A673 (cell line): ENCODE measurements at regions not wholly inside any gene's neighbourhood (a gene's known extent, or its start where the extent isn't known, plus 50 kb on each side); places are given as distances from the start of the nearest gene placed in this dataset.
"Not testable (repeated sequence)": the region's sequence is repeated elsewhere in the genome, so short reads cannot be mapped to it uniquely, and the experiment has no call there.

ENCODE experiments used
- BruUV-seq: library from RNA; stranded (reverse); fragments of 400-500 nt; replicated peaks from 2 replicates; lab custom pipeline; 2021; lab: Mats Ljungman, UMichigan
- CTCF ChIA-PET: fragments of 300-600 bp; sonication (Branson Sonifier 250); formaldehyde crosslinking; loops from one replicate; lab custom pipeline; 2022; ENCODE audit warnings: antibody characterized with exemption; lab: Charles Lee
- POLR2A ChIA-PET: fragments of 300-600 bp; sonication (Branson Sonifier 250); formaldehyde crosslinking; loops from one replicate; lab custom pipeline; 2022; ENCODE audit warnings: antibody characterized with exemption; ENCODE audit not compliant: low non-redundant PET; lab: Charles Lee
- DNase-seq: peaks from one replicate; pipeline ENCODE4 v3.0.0-alpha.2; 2015; ENCODE audit warnings: low spot score
- H3K27ac ChIP-seq: fragments of 200-600 bp; sonication (generic); 2 replicates; pipeline ENCODE4 v1.5.1; 2016; ENCODE audit warnings: mixed run types, low read depth, mild to moderate bottlenecking, mixed read lengths, antibody characterized with exemption, low read length; ENCODE audit not compliant: poor library complexity, severe bottlenecking
- H3K27me3 ChIP-seq: fragments of 200-600 bp; sonication (generic); replicated peaks from 2 replicates; pipeline ENCODE4 v1.6.1; 2017; ENCODE audit warnings: mixed run types, low read depth, mild to moderate bottlenecking, mixed read lengths, antibody characterized with exemption, low read length; ENCODE audit not compliant: insufficient read depth, poor library complexity
- H3K36me3 ChIP-seq: fragments of 200-600 bp; sonication (generic); 2 replicates; pipeline ENCODE4 v1.6.1; 2016; ENCODE audit warnings: mixed run types, mild to moderate bottlenecking, mixed read lengths, antibody characterized with exemption, low read length; ENCODE audit not compliant: insufficient read depth, poor library complexity, severe bottlenecking
- H3K4me1 ChIP-seq: fragments of 200-600 bp; sonication (generic); 2 replicates; pipeline ENCODE4 v1.6.1; 2017; ENCODE audit warnings: mixed run types, mild to moderate bottlenecking, mixed read lengths, antibody characterized with exemption, low read length; ENCODE audit not compliant: insufficient read depth, poor library complexity, severe bottlenecking
- H3K4me3 ChIP-seq: fragments of 200-600 bp; sonication (generic); 2 replicates; pipeline ENCODE4 v1.5.1; 2016; ENCODE audit warnings: low read depth, mixed run types, mild to moderate bottlenecking, mixed read lengths, low read length; ENCODE audit not compliant: poor library complexity, severe bottlenecking
- H3K9me3 ChIP-seq: fragments of 200-600 bp; sonication (generic); 2 replicates; pipeline ENCODE4 v1.6.1; 2016; ENCODE audit warnings: mixed run types, low read depth, mild to moderate bottlenecking, mixed read lengths, antibody characterized with exemption, low read length; ENCODE audit not compliant: poor library complexity, severe bottlenecking
- EZH2 ChIP-seq: fragments of 200-600 bp; sonication (generic); IDR thresholded peaks from 2 replicates; pipeline ENCODE4 v1.6.1; 2017; ENCODE audit warnings: borderline replicate concordance, low read depth, mild to moderate bottlenecking, mixed read lengths, antibody characterized with exemption, low read length; ENCODE audit not compliant: poor library complexity, severe bottlenecking
- intact Hi-C: fragments of 100-400 bp; cut with micrococcal nuclease; formaldehyde crosslinking; loops from one replicate; pipeline ENCODE4 v1.10.0; 2022; ENCODE audit not compliant: unreplicated experiment
- TF ChIP-seq, protein P1 (sequence below): fragments of 300-800, 200-600 bp; sonication (generic); conservative IDR thresholded peaks from 2 replicates; pipeline ENCODE4 v1.5.1; 2017; ENCODE audit warnings: low read depth, mild to moderate bottlenecking, antibody characterized with exemption, low read length, moderate library complexity, mixed read lengths

GRCh38 chr11:42857344-42857743 is 454.5 kb upstream of the API5 start:
- H3K9me3 ChIP-seq = no peaks in the 10 kb centered on the region
- no peak for DNase-seq
- ChIA-PET CTCF (no interaction called here), POLR2A (no interaction called here)
- peaks cover 7% of the 10 kb centered on the region for H3K27me3 ChIP-seq
- no TSS peak for BruUV-seq
- H3K4me1 ChIP-seq = no peaks in the 10 kb centered on the region
- TF ChIP-seq, protein P1, sequence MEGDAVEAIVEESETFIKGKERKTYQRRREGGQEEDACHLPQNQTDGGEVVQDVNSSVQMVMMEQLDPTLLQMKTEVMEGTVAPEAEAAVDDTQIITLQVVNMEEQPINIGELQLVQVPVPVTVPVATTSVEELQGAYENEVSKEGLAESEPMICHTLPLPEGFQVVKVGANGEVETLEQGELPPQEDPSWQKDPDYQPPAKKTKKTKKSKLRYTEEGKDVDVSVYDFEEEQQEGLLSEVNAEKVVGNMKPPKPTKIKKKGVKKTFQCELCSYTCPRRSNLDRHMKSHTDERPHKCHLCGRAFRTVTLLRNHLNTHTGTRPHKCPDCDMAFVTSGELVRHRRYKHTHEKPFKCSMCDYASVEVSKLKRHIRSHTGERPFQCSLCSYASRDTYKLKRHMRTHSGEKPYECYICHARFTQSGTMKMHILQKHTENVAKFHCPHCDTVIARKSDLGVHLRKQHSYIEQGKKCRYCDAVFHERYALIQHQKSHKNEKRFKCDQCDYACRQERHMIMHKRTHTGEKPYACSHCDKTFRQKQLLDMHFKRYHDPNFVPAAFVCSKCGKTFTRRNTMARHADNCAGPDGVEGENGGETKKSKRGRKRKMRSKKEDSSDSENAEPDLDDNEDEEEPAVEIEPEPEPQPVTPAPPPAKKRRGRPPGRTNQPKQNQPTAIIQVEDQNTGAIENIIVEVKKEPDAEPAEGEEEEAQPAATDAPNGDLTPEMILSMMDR = no peak
- TF ChIP-seq EZH2 = no peak
- no peak overlapping the region for H3K4me3 ChIP-seq
- no peaks in the 10 kb centered on the region for H3K36me3 ChIP-seq
- no peak overlapping the region for H3K27ac ChIP-seq
- intact Hi-C loops = no loop called here

DNA sequence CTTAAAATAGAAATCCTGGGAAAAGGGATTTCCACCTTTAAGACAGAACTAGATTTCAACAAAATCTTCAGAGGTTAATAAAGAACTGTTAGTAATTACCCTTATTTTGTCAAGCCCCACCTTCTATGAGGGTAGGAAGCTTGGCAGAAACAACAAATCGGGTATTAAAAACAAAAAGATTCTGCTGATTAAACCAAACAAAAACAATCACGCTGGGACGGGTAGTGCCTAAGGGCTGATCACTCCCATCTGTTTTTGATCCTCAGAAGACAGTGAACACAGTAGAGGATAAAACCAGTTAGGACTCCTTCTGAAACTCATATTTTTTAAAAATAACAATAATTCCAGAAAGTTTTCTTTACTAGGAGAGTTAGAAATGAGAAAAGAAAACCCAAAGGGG is 441.3 kb upstream of the API5 start:
- Histone ChIP-seq H3K27me3 (peaks cover 6% of the 10 kb centered on the region), H3K4me3 (no peak overlapping the region), H3K27ac (no peak overlapping the region), H3K9me3 (no peaks in the 10 kb centered on the region), H3K4me1 (no peaks in the 10 kb centered on the region), H3K36me3 (no peaks in the 10 kb centered on the region)
- no TSS peak for BruUV-seq
- intact Hi-C loops = no loop called here
- no peak for DNase-seq
- POLR2A ChIA-PET = no interaction called here
- CTCF ChIA-PET = no interaction called here
- no peak for TF ChIP-seq EZH2
- TF ChIP-seq, protein P1 = no peak

DNA sequence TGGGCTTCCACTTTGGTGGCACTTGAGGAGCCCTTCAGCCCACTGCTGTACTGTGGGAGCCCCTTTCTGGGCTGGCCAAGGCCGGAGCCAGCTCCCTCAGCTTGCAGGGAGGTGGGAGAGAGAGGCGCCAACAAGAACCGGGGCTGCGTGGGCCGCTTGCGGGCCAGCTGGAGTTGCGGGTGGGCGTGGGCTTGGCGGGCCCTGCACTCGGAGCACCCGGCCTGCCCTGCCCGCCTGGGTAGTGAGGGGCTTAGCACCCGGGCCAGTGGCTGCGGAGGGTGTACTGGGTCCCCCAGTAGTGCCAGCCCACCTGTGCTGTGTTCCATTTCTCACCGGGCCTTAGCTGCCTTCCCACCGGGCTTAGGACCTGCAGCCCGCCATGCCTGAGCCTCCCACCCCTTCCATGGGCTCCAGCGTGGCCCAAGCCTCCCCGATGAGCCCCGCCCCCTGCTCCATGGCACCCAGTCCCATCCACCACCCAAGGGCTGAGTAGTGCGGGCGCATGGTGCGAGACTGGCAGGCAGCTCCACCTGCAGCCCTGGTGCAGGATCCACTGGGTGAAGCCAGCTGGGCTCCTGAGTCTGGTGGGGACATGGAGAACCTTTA is 437.9 kb upstream of the API5 start:
- H3K9me3 ChIP-seq, intact Hi-C loops, H3K4me3 ChIP-seq, H3K27me3 ChIP-seq, BruUV-seq, POLR2A ChIA-PET, DNase-seq, CTCF ChIA-PET, H3K27ac ChIP-seq, H3K4me1 ChIP-seq, H3K36me3 ChIP-seq: not testable (repeated sequence)

GRCh38 chr11:42881335-42881734 is 430.5 kb upstream of the API5 start:
- H3K4me1 ChIP-seq, H3K27me3 ChIP-seq, H3K36me3 ChIP-seq, DNase-seq, H3K4me3 ChIP-seq, H3K27ac ChIP-seq, CTCF ChIA-PET, intact Hi-C loops, BruUV-seq, POLR2A ChIA-PET: not testable (repeated sequence)
- H3K9me3 ChIP-seq = peaks cover 16% of the 10 kb centered on the region
